ENCODE measurements at regions not wholly inside any gene's neighbourhood (a gene's known extent, or its start where the extent isn't known, plus 50 kb on each side); places are given as distances from the start of the nearest gene placed in this dataset.

- H3K4me1 ChIP-seq (ENCODE audit: control insufficient read depth in 2 of 3, insufficient read depth in 2 of 3, low read depth in 1 of 3, low read length in 3 of 3): no peaks in the 10 kb centered on the region
- intact Hi-C loops (cut with DNase I): no loop called here
- H3K9ac ChIP-seq (ENCODE audit: low read length in 3 of 3): no peak overlapping the region
- H3K27me3 ChIP-seq (ENCODE audit: control insufficient read depth, insufficient read depth, low read length): no peaks in the 10 kb centered on the region
- FAIRE-seq: no peak
- H3K9me3 ChIP-seq (ENCODE audit: control insufficient read depth in 2 of 3, insufficient read depth in 1 of 3, low read length in 3 of 3): no peaks in the 10 kb centered on the region
- H3K36me3 ChIP-seq (ENCODE audit: control insufficient read depth in 2 of 3, insufficient read depth in 3 of 3, low read length in 3 of 3): no peaks in the 10 kb centered on the region
- H3K27ac ChIP-seq (ENCODE audit: low read depth in 2 of 2, low read length in 2 of 2): no peak overlapping the region
- no peak for TF ChIP-seq CTCF (IDR thresholded peaks at IDR 0.05; ENCODE audit: borderline replicate concordance, extremely low read depth, insufficient read depth)
- peak in 2 of 5 donors; percentile 29 to 39 for DNase-seq
- no peak overlapping the region for H3K4me3 ChIP-seq (ENCODE audit: low read length in 3 of 3)
These were observed 1186.3 kb upstream of the FLRT2 start for GRCh38 chr14:84343656-84344055.

- Histone ChIP-seq H3K9ac (ENCODE audit: low read length in 3 of 3) (no peak overlapping the region), H3K4me3 (ENCODE audit: low read length in 3 of 3) (no peak overlapping the region), H3K27ac (ENCODE audit: low read depth in 2 of 2, low read length in 2 of 2) (no peak overlapping the region), H3K27me3 (ENCODE audit: control insufficient read depth, insufficient read depth, low read length) (no peaks in the 10 kb centered on the region), H3K36me3 (ENCODE audit: control insufficient read depth in 2 of 3, insufficient read depth in 3 of 3, low read length in 3 of 3) (no peaks in the 10 kb centered on the region), H3K9me3 (ENCODE audit: control insufficient read depth in 2 of 3, insufficient read depth in 1 of 3, low read length in 3 of 3) (peaks cover 0 to 15% (median 0%) of the 10 kb centered on the region in 3 donors), H3K4me1 (ENCODE audit: control insufficient read depth in 2 of 3, insufficient read depth in 2 of 3, low read depth in 1 of 3, low read length in 3 of 3) (no peaks in the 10 kb centered on the region)
- FAIRE-seq: no peak
- DNase-seq: no peak
- TF ChIP-seq CTCF (IDR thresholded peaks at IDR 0.05; ENCODE audit: borderline replicate concordance, extremely low read depth, insufficient read depth): no peak
- intact Hi-C loops (cut with DNase I): no loop called here
These were observed 1178.3 kb upstream of the FLRT2 start for GRCh38 chr14:84351646-84352045.

- no peak for TF ChIP-seq CTCF (IDR thresholded peaks at IDR 0.05; ENCODE audit: borderline replicate concordance, extremely low read depth, insufficient read depth)
- Histone ChIP-seq H3K9ac (ENCODE audit: low read length in 3 of 3) (no peak overlapping the region), H3K4me3 (ENCODE audit: low read length in 3 of 3) (no peak overlapping the region), H3K4me1 (ENCODE audit: control insufficient read depth in 2 of 3, insufficient read depth in 2 of 3, low read depth in 1 of 3, low read length in 3 of 3) (no peaks in the 10 kb centered on the region), H3K36me3 (ENCODE audit: control insufficient read depth in 2 of 3, insufficient read depth in 3 of 3, low read length in 3 of 3) (no peaks in the 10 kb centered on the region), H3K9me3 (ENCODE audit: control insufficient read depth in 2 of 3, insufficient read depth in 1 of 3, low read length in 3 of 3) (peaks cover 0 to 4% (median 0%) of the 10 kb centered on the region in 3 donors), H3K27me3 (ENCODE audit: control insufficient read depth, insufficient read depth, low read length) (no peaks in the 10 kb centered on the region), H3K27ac (ENCODE audit: low read depth in 2 of 2, low read length in 2 of 2) (no peak overlapping the region)
- intact Hi-C loops (cut with DNase I): no loop called here
- DNase-seq: no peak
- FAIRE-seq: no peak
These were observed 1168.5 kb upstream of the FLRT2 start for GRCh38 chr14:84361476-84361875.

GRCh38 chr14:84375235-84375634 lies 1154.7 kb upstream of the FLRT2 start:
- TF ChIP-seq CTCF (IDR thresholded peaks at IDR 0.05; ENCODE audit: borderline replicate concordance, extremely low read depth, insufficient read depth): no peak
- no peak overlapping the region for H3K27ac ChIP-seq (ENCODE audit: low read depth in 2 of 2, low read length in 2 of 2)
- no peak for DNase-seq
- H3K4me1 ChIP-seq (ENCODE audit: control insufficient read depth in 2 of 3, insufficient read depth in 2 of 3, low read depth in 1 of 3, low read length in 3 of 3): no peaks in the 10 kb centered on the region
- no peaks in the 10 kb centered on the region for H3K36me3 ChIP-seq (ENCODE audit: control insufficient read depth in 2 of 3, insufficient read depth in 3 of 3, low read length in 3 of 3)
- no peak for FAIRE-seq
- intact Hi-C loops (cut with DNase I): no loop called here
- H3K9ac ChIP-seq (ENCODE audit: low read length in 3 of 3): no peak overlapping the region
- no peaks in the 10 kb centered on the region for H3K27me3 ChIP-seq (ENCODE audit: control insufficient read depth, insufficient read depth, low read length)
- H3K9me3 ChIP-seq (ENCODE audit: control insufficient read depth in 2 of 3, insufficient read depth in 1 of 3, low read length in 3 of 3): no peaks in the 10 kb centered on the region
- H3K4me3 ChIP-seq (ENCODE audit: low read length in 3 of 3): no peak overlapping the region

Measured in kidney (tissue), 13 donors.